Keratinocyte (primary cell): ENCODE measurements at regions not wholly inside any gene's neighbourhood (a gene's known extent, or its start where the extent isn't known, plus 50 kb on each side); places are given as distances from the start of the nearest gene placed in this dataset.

ENCODE experiments used
- DNase-seq: peaks from one replicate; pipeline ENCODE4 v3.0.0-alpha.2; 2011; ENCODE audit warnings: low read depth, missing footprints, low spot score
- FAIRE-seq: peaks from 2 replicates; lab custom pipeline; 2011; peaks lifted over from hg19 to GRCh38; lab: Jason Lieb, UNC
- H2AFZ ChIP-seq: 2 replicates; pipeline ENCODE4 v1.6.0; 2012; ENCODE audit warnings: low read length, control low read depth, inconsistent platforms; ENCODE audit not compliant: control insufficient read depth
- H3K27ac ChIP-seq: 2 replicates; pipeline ENCODE4 v1.5.1; 2011; ENCODE audit warnings: low read length; ENCODE audit not compliant: control insufficient read depth, insufficient read depth
- H3K27me3 ChIP-seq: 3 replicates; pipeline ENCODE4 v1.6.0; 2011; ENCODE audit warnings: low read length; ENCODE audit not compliant: control insufficient read depth, insufficient read depth; ENCODE audit errors: extremely low read depth
- H3K36me3 ChIP-seq, 2 experiments: 2 replicates in 1 of 2; 3 replicates in 1 of 2; pipeline ENCODE4 v1.5.1; 2011; ENCODE audit warnings: low read length in 2 of 2, mild to moderate bottlenecking in 1 of 2; ENCODE audit not compliant: control insufficient read depth in 2 of 2, insufficient read depth in 2 of 2; ENCODE audit errors: extremely low read depth in 1 of 2
- H3K4me1 ChIP-seq: 3 replicates; pipeline ENCODE4 v1.5.1; 2011; ENCODE audit warnings: low read length; ENCODE audit not compliant: control insufficient read depth, insufficient read depth; ENCODE audit errors: extremely low read depth
- H3K4me2 ChIP-seq: 3 replicates; pipeline ENCODE4 v1.6.0; 2011; ENCODE audit warnings: low read depth, low read length; ENCODE audit not compliant: control insufficient read depth, insufficient read depth; ENCODE audit errors: extremely low read depth
- H3K4me3 ChIP-seq, 3 experiments: fragments of 200-600 bp in 1 of 3; sonication (generic) in 1 of 3; 2 replicates in 2 of 3; 3 replicates in 1 of 3; pipeline ENCODE4 v1.5.1; 2011 to 2016; ENCODE audit warnings: low read length in 3 of 3, mild to moderate bottlenecking in 3 of 3, control low read depth in 2 of 3, inconsistent platforms in 1 of 3, low read depth in 1 of 3, mixed read lengths in 1 of 3, mixed run types in 1 of 3, moderate library complexity in 1 of 3; ENCODE audit not compliant: control insufficient read depth in 2 of 3, insufficient read depth in 2 of 3; ENCODE audit errors: extremely low read depth in 1 of 3
- H3K79me2 ChIP-seq: 2 replicates; pipeline ENCODE4 v1.6.0; 2012; ENCODE audit warnings: low read length; ENCODE audit not compliant: control insufficient read depth, insufficient read depth
- H3K9ac ChIP-seq: 3 replicates; pipeline ENCODE4 v1.6.0; 2011; ENCODE audit warnings: low read length; ENCODE audit not compliant: control insufficient read depth, insufficient read depth; ENCODE audit errors: extremely low read depth
- H3K9me1 ChIP-seq: 3 replicates; pipeline ENCODE4 v1.6.0; 2011; ENCODE audit warnings: low read length; ENCODE audit not compliant: control insufficient read depth, insufficient read depth; ENCODE audit errors: extremely low read depth
- H3K9me3 ChIP-seq: 2 replicates; pipeline ENCODE4 v1.5.1; 2012; ENCODE audit warnings: low read depth, low read length; ENCODE audit not compliant: control insufficient read depth
- H4K20me1 ChIP-seq: 3 replicates; pipeline ENCODE4 v1.6.0; 2011; ENCODE audit warnings: low read length; ENCODE audit not compliant: control insufficient read depth, insufficient read depth; ENCODE audit errors: extremely low read depth
- EZH2 ChIP-seq: IDR thresholded peaks from one replicate; pipeline ENCODE4 v1.6.1; 2012; ENCODE audit warnings: inconsistent platforms, mild to moderate bottlenecking, low read length, moderate library complexity
- dilution Hi-C: fragments of 300-500 bp; cut with MboI; formaldehyde crosslinking; loops from one replicate; pipeline ENCODE4 v1.7.0; 2020; ENCODE audit warnings: low sequenced_read_pairs; ENCODE audit not compliant: extremely low pct_ligation_motif_present
- TF ChIP-seq, protein P1 (sequence below), 3 experiments: IDR thresholded peaks in 1 of 3; conservative IDR thresholded peaks in 1 of 3; optimal IDR thresholded peaks in 1 of 3; 2 replicates in 2 of 3; 3 replicates in 1 of 3; pipeline versions ENCODE3 to v1.5.1; 2011; ENCODE audit warnings: low read length in 3 of 3, mild to moderate bottlenecking in 3 of 3, moderate library complexity in 2 of 3, control low read depth in 1 of 3, inconsistent platforms in 1 of 3; ENCODE audit not compliant: insufficient read depth in 2 of 3; ENCODE audit errors: extremely low read depth in 1 of 3

DNA sequence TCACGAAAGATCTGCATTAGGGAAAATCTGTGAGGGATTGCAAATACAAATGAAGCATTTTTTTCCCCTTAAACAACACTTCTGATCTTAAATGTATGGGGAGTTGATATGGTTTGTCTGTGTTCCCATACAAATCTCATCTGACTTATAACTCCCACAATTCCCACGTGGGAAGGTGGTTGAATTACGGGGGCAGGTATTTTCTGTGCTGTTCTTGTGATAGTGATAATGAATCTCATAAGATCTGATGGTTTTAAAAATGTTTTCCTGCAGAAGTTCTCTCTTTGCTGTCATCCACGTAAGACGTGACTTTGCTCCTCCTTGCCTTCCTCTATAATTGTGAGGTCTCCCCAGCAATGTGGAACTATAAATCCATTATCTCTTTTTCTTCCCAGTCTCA, 107.4 kb upstream of the KCNIP4 start:
- Histone ChIP-seq H3K27ac (no peak overlapping the region), H3K4me2 (no peak overlapping the region), H4K20me1 (no peaks in the 10 kb centered on the region), H3K27me3 (no peaks in the 10 kb centered on the region), H3K9me1 (no peaks in the 10 kb centered on the region), H3K9me3 (no peaks in the 10 kb centered on the region), H3K9ac (no peak overlapping the region), H3K4me3 (no peak overlapping the region), H3K36me3 (no peaks in the 10 kb centered on the region), H3K79me2 (no peaks in the 10 kb centered on the region), H3K4me1 (no peaks in the 10 kb centered on the region), H2AFZ (no peak overlapping the region)
- DNase-seq: no peak
- dilution Hi-C loops: no loop called here
- FAIRE-seq: no peak
- no peak for TF ChIP-seq EZH2
- TF ChIP-seq, protein P1, sequence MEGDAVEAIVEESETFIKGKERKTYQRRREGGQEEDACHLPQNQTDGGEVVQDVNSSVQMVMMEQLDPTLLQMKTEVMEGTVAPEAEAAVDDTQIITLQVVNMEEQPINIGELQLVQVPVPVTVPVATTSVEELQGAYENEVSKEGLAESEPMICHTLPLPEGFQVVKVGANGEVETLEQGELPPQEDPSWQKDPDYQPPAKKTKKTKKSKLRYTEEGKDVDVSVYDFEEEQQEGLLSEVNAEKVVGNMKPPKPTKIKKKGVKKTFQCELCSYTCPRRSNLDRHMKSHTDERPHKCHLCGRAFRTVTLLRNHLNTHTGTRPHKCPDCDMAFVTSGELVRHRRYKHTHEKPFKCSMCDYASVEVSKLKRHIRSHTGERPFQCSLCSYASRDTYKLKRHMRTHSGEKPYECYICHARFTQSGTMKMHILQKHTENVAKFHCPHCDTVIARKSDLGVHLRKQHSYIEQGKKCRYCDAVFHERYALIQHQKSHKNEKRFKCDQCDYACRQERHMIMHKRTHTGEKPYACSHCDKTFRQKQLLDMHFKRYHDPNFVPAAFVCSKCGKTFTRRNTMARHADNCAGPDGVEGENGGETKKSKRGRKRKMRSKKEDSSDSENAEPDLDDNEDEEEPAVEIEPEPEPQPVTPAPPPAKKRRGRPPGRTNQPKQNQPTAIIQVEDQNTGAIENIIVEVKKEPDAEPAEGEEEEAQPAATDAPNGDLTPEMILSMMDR (optimal IDR thresholded peaks at IDR 0.05 in 1 of 3, IDR thresholded peaks at IDR 0.05 in 1 of 3, conservative IDR thresholded peaks at IDR 0.05 in 1 of 3; ENCODE audit: extremely low read depth in 1 of 3, insufficient read depth in 2 of 3, low read length in 3 of 3): no peak

DNA sequence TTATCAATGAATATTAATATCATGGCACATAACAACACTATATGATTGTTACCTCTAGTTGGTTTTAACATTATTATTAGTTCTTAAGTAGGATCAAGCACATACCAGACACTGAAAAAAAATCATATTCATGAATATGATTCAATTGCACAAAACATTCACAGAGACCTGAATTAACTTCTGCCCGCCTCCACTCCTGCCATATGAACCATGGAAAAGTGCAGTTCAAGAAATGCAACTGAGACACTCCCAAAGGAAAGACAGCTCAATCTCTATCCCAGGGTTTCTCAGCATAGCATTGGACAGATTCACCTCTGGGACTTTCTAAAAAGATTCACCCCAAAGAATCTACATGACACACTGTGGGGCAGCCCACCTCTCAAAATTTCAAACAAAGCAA, 103.5 kb upstream of the KCNIP4 start:
- no peaks in the 10 kb centered on the region for H3K79me2 ChIP-seq
- TF ChIP-seq, protein P1 (optimal IDR thresholded peaks at IDR 0.05 in 1 of 3, IDR thresholded peaks at IDR 0.05 in 1 of 3, conservative IDR thresholded peaks at IDR 0.05 in 1 of 3; ENCODE audit: extremely low read depth in 1 of 3, insufficient read depth in 2 of 3, low read length in 3 of 3): no peak
- no peak for TF ChIP-seq EZH2
- H3K27me3 ChIP-seq: no peaks in the 10 kb centered on the region
- dilution Hi-C loops: no loop called here
- H4K20me1 ChIP-seq: no peaks in the 10 kb centered on the region
- H3K4me1 ChIP-seq: no peaks in the 10 kb centered on the region
- no peak overlapping the region for H3K4me2 ChIP-seq
- FAIRE-seq (no peak), DNase-seq (no peak)
- H3K9me3 ChIP-seq: no peaks in the 10 kb centered on the region
- H3K9ac ChIP-seq: no peak overlapping the region
- no peaks in the 10 kb centered on the region for H3K36me3 ChIP-seq
- H2AFZ ChIP-seq: no peak overlapping the region
- H3K27ac ChIP-seq: no peak overlapping the region
- H3K4me3 ChIP-seq: no peak overlapping the region
- H3K9me1 ChIP-seq: no peaks in the 10 kb centered on the region
